K562 (cell line): ENCODE measurements at regions not wholly inside any gene's neighbourhood (a gene's known extent, or its start where the extent isn't known, plus 50 kb on each side); places are given as distances from the start of the nearest gene placed in this dataset.

ENCODE experiments used
- ATAC-seq: fragments of 200-7000 bp; cut with Tn5 transposase; 3 replicates; pipeline ENCODE4 v1.9.1; 2020; ENCODE audit warnings: moderate library complexity
- BruUV-seq: library from RNA; stranded (reverse); fragments of 400-500 nt; replicated peaks from 2 replicates; lab custom pipeline; 2021; lab: Mats Ljungman, UMichigan
- CTCF ChIA-PET: fragments of 300-600 bp; formaldehyde crosslinking; extraction: SDS; loops from one replicate; lab custom pipeline; 2021; ENCODE audit warnings: low intra/inter-chr PET ratio; lab: Yijun Ruan, JAX
- POLR2A ChIA-PET: fragments of 300-600, 350-650 bp; sonication (Branson Sonifier 250); formaldehyde crosslinking; extraction: SDS; loops from one replicate; lab custom pipeline; 2021; ENCODE audit warnings: antibody characterized with exemption, inconsistent platforms; lab: Yijun Ruan, JAX
- DNase-seq, 4 experiments: peaks; one replicate each; pipeline versions ENCODE4 v3.0.0 to v3.0.0-alpha.2; 2011 to 2018; ENCODE audit warnings: low spot score in 3 of 4, mixed read lengths in 3 of 4; ENCODE audit errors: extremely low read depth in 1 of 4
- FAIRE-seq: peaks from 2 replicates; lab custom pipeline; 2011; peaks lifted over from hg19 to GRCh38; lab: Jason Lieb, UNC
- H2AFZ ChIP-seq: 2 replicates; pipeline ENCODE4 v1.6.0; 2011; ENCODE audit warnings: low read depth, low read length, control low read depth, inconsistent platforms
- H3K27ac ChIP-seq: fragments of 200-600 bp; 3 replicates; pipeline ENCODE4 v1.8.0; 2011; ENCODE audit warnings: low read depth, mild to moderate bottlenecking, control low read depth, inconsistent platforms, low read length, moderate library complexity, mixed read lengths; ENCODE audit errors: extremely low read depth
- H3K27me3 ChIP-seq, 2 experiments: fragments of 300-600 bp in 1 of 2; 2 replicates in 1 of 2; 3 replicates in 1 of 2; pipeline versions ENCODE4 v1.6.0 to v1.8.0; 2011; ENCODE audit warnings: inconsistent platforms in 2 of 2, low read length in 2 of 2, mild to moderate bottlenecking in 1 of 2, mixed read lengths in 1 of 2, moderate library complexity in 1 of 2; ENCODE audit not compliant: control insufficient read depth in 2 of 2, insufficient read depth in 2 of 2
- H3K36me3 ChIP-seq: fragments of 300-600 bp; 3 replicates; pipeline ENCODE4 v1.8.0; 2011; ENCODE audit warnings: mild to moderate bottlenecking, low read length, inconsistent platforms; ENCODE audit not compliant: control insufficient read depth, insufficient read depth
- H3K4me1 ChIP-seq, 2 experiments: fragments of 200-600 bp in 1 of 2; replicated peaks in 1 of 2; 2 replicates in 1 of 2; 3 replicates in 1 of 2; pipeline versions ENCODE4 v1.5.1 to v1.8.0; 2011; ENCODE audit warnings: inconsistent platforms in 2 of 2, low read length in 2 of 2, mild to moderate bottlenecking in 1 of 2, mixed read lengths in 1 of 2, moderate library complexity in 1 of 2; ENCODE audit not compliant: control insufficient read depth in 2 of 2, insufficient read depth in 2 of 2
- H3K4me2 ChIP-seq: 2 replicates; pipeline ENCODE4 v1.6.1; 2011; ENCODE audit warnings: low read length, control low read depth, inconsistent platforms, mixed read lengths; ENCODE audit not compliant: insufficient read depth
- H3K4me3 ChIP-seq: fragments of 200-600 bp; sonication (generic), shearing (Covaris generic); 2 replicates; pipeline ENCODE4 v1.5.1; 2016; ENCODE audit warnings: control low read depth, inconsistent platforms
- H3K79me2 ChIP-seq: fragments of 200-600 bp; 3 replicates; pipeline ENCODE4 v1.8.0; 2011; ENCODE audit warnings: low read length, inconsistent platforms; ENCODE audit not compliant: control insufficient read depth, insufficient read depth
- H3K9ac ChIP-seq, 2 experiments: 2 replicates each; pipeline versions ENCODE4 v1.6.0 to v1.6.1; 2011; ENCODE audit warnings: low read depth in 2 of 2, low read length in 2 of 2, control low read depth in 1 of 2, inconsistent platforms in 1 of 2, mild to moderate bottlenecking in 1 of 2, mixed read lengths in 1 of 2; ENCODE audit not compliant: insufficient read depth in 1 of 2
- H3K9me1 ChIP-seq: one replicate; pipeline ENCODE4 v1.6.0; 2011; ENCODE audit warnings: inconsistent platforms, mild to moderate bottlenecking, low read length, moderate library complexity; ENCODE audit not compliant: control insufficient read depth, insufficient read depth
- H3K9me3 ChIP-seq: replicated peaks from 2 replicates; pipeline ENCODE4 v1.5.1; 2011; ENCODE audit warnings: low read depth, low read length, inconsistent platforms; ENCODE audit not compliant: control insufficient read depth, insufficient read depth
- H4K20me1 ChIP-seq: replicated peaks from 2 replicates; pipeline ENCODE4 v1.6.1; 2011; ENCODE audit warnings: low read length, inconsistent platforms, mixed read lengths; ENCODE audit not compliant: control insufficient read depth, insufficient read depth
- CEBPG ChIP-seq, 3 experiments: fragments of 200-800 bp in 1 of 3; sonication (Bioruptor generic) in 1 of 3; sonication (generic) in 1 of 3; formaldehyde crosslinking in 1 of 3; IDR thresholded peaks in 2 of 3; conservative IDR thresholded peaks in 1 of 3; 2 replicates each; pipeline versions ENCODE4 v1.6.1 to v1.8.0; 2016 to 2022; ENCODE audit warnings: missing compliant biosample characterization in 2 of 3, missing genetic modification characterization in 2 of 3, mild to moderate bottlenecking in 1 of 3, missing genetic modification reagents in 1 of 3
- FOXK2 ChIP-seq, 2 experiments: fragments of 450-650 bp; IDR thresholded peaks in 1 of 2; conservative IDR thresholded peaks in 1 of 2; 2 replicates each; pipeline ENCODE4 v1.6.1; 2016; ENCODE audit warnings: low read depth in 2 of 2, mild to moderate bottlenecking in 1 of 2
- HMGN3 ChIP-seq: IDR thresholded peaks from 2 replicates; pipeline ENCODE4 v1.6.1; 2011; ENCODE audit warnings: borderline replicate concordance, low read depth, mild to moderate bottlenecking, mixed read lengths, low read length; ENCODE audit not compliant: insufficient read length; ENCODE audit errors: extremely low read depth
- HNRNPH1 ChIP-seq: fragments of 200-400 bp; formaldehyde crosslinking; optimal IDR thresholded peaks from 2 replicates; pipeline ENCODE3; 2017; ENCODE audit warnings: low read depth, mild to moderate bottlenecking, low read length, moderate library complexity
- HNRNPUL1 ChIP-seq: fragments of 200-400 bp; formaldehyde crosslinking; IDR thresholded peaks from 2 replicates; pipeline ENCODE4 v1.6.1; 2017; ENCODE audit warnings: low read length
- MAFK ChIP-seq: IDR thresholded peaks from 2 replicates; pipeline ENCODE4 v1.6.1; 2011; ENCODE audit warnings: low read length, improper control_type of control experiment
- NR2C1 ChIP-seq, 2 experiments: fragments of 450-650 bp; IDR thresholded peaks; 2 replicates each; pipeline ENCODE4 v1.6.1; 2017; ENCODE audit warnings: mild to moderate bottlenecking in 2 of 2, antibody characterized with exemption in 1 of 2, inconsistent platforms in 1 of 2, missing compliant biosample characterization in 1 of 2, missing genetic modification characterization in 1 of 2
- PBX2 ChIP-seq, 2 experiments: IDR thresholded peaks in 1 of 2; conservative IDR thresholded peaks in 1 of 2; 2 replicates each; pipeline ENCODE4 v1.6.1; 2016; ENCODE audit warnings: low read depth in 2 of 2, mild to moderate bottlenecking in 1 of 2, missing compliant biosample characterization in 1 of 2, missing genetic modification characterization in 1 of 2, moderate library complexity in 1 of 2
- POLR2AphosphoS5 ChIP-seq: IDR thresholded peaks from 2 replicates; pipeline ENCODE4 v1.6.1; 2011; ENCODE audit warnings: mild to moderate bottlenecking, low read depth, low read length, moderate library complexity; ENCODE audit not compliant: control insufficient read depth, insufficient read depth
- SMARCB1 ChIP-seq: IDR thresholded peaks from 2 replicates; pipeline ENCODE4 v1.6.1; 2011; ENCODE audit warnings: improper control_type of control experiment, low read depth; ENCODE audit not compliant: insufficient read length
- SMARCE1 ChIP-seq: fragments of 450-650 bp; IDR thresholded peaks from 2 replicates; pipeline ENCODE4 v1.7.1; 2016; ENCODE audit warnings: mild to moderate bottlenecking
- ZNF316 ChIP-seq: fragments of 450-650 bp; IDR thresholded peaks from 2 replicates; pipeline ENCODE4 v1.6.1; 2016
- ZNF431 ChIP-seq: sonication (generic); formaldehyde crosslinking; IDR thresholded peaks from 2 replicates; pipeline ENCODE4 v1.8.0; 2022; ENCODE audit warnings: mild to moderate bottlenecking, missing genetic modification reagents
- ZNF696 ChIP-seq: fragments of 250-450 bp; sonication (Bioruptor Pico); conservative IDR thresholded peaks from 2 replicates; pipeline ENCODE4 v1.4.0; 2020; ENCODE audit warnings: mild to moderate bottlenecking, moderate library complexity
- WGBS: fragments of 100-300 bp; shearing (Covaris generic); methylation state at CpG from one replicate; pipeline ENCODE4 v1.1.6; 2016; ENCODE audit warnings: low coverage, mixed read lengths; ENCODE audit not compliant: insufficient coverage; ENCODE audit errors: missing lambda C conversion rate; 5-methylcytosine and 5-hydroxymethylcytosine counted together
- in situ Hi-C: fragments of 300-500 bp; cut with MboI; formaldehyde crosslinking; loops from 4 replicates; pipeline ENCODE4 v1.15.0; 2018; ENCODE audit warnings: inconsistent platforms, mixed read lengths
- intact Hi-C: fragments of 100-400 bp; cut with micrococcal nuclease; formaldehyde crosslinking; loops from 2 replicates; pipeline ENCODE4 v1.14.2; 2022

GRCh38 chr2:211141646-211142045, 585.2 kb downstream of the CPS1 start:
- FAIRE-seq (no peak), DNase-seq (no peak), ATAC-seq (no peak)
- no peaks in the 10 kb centered on the region for H3K36me3 ChIP-seq
- H3K9me1 ChIP-seq, result no peaks in the 10 kb centered on the region
- H3K9ac ChIP-seq, result no peak overlapping the region
- no peak overlapping the region for H3K4me2 ChIP-seq
- no peak overlapping the region for H3K27ac ChIP-seq
- intact Hi-C loops (no loop called here), in situ Hi-C loops (no loop called here)
- no peaks in the 10 kb centered on the region for H4K20me1 ChIP-seq
- H3K27me3 ChIP-seq, result no peaks in the 10 kb centered on the region
- TF ChIP-seq FOXK2 (conservative IDR thresholded peaks at IDR 0.05 in 1 of 2, IDR thresholded peaks at IDR 0.05 in 1 of 2; ENCODE audit: low read depth in 2 of 2) (no peak), HNRNPH1 (no peak), NR2C1 (IDR thresholded peaks at IDR 0.05) (no peak), NR2C1 (tag; IDR thresholded peaks at IDR 0.05) (no peak), ZNF431 (CRISPR knock-in tag) (no peak), POLR2AphosphoS5 (no peak)
- POLR2A ChIA-PET, result no interaction called here
- 5% methylated on average over 4 of the region's 4 CpGs for WGBS
- no peaks in the 10 kb centered on the region for H3K4me1 ChIP-seq
- no peaks in the 10 kb centered on the region for H3K79me2 ChIP-seq
- no peak overlapping the region for H3K4me3 ChIP-seq
- CTCF ChIA-PET, result no interaction called here
- no peaks in the 10 kb centered on the region for H3K9me3 ChIP-seq
- BruUV-seq, result no TSS peak
- no peak overlapping the region for H2AFZ ChIP-seq

- Histone ChIP-seq H3K4me1 (no peaks in the 10 kb centered on the region), H3K4me2 (no peak overlapping the region), H3K36me3 (no peaks in the 10 kb centered on the region), H3K27ac (no peak overlapping the region), H3K4me3 (no peak overlapping the region), H3K27me3 (no peaks in the 10 kb centered on the region), H3K9ac (no peak overlapping the region), H4K20me1 (no peaks in the 10 kb centered on the region), H3K9me3 (no peaks in the 10 kb centered on the region), H2AFZ (no peak overlapping the region), H3K9me1 (no peaks in the 10 kb centered on the region), H3K79me2 (no peaks in the 10 kb centered on the region)
- DNase-seq, result no peak
- FAIRE-seq, result no peak
- no peak for ATAC-seq
- BruUV-seq, result no TSS peak
- intact Hi-C loops (no loop called here), in situ Hi-C loops (no loop called here)
- CTCF ChIA-PET, result no interaction called here
- POLR2A ChIA-PET, result no interaction called here
- TF ChIP-seq PBX2 (CRISPR knock-in tag; IDR thresholded peaks at IDR 0.05; ENCODE audit: low read depth) (no peak), PBX2 (tag; conservative IDR thresholded peaks at IDR 0.05; ENCODE audit: low read depth) (no peak), FOXK2 (conservative IDR thresholded peaks at IDR 0.05 in 1 of 2, IDR thresholded peaks at IDR 0.05 in 1 of 2; ENCODE audit: low read depth in 2 of 2) (no peak), SMARCB1 (no peak), HNRNPUL1 (no peak), ZNF316 (peak; percentile 85), CEBPG (CRISPR knock-in tag; IDR thresholded peaks at IDR 0.05) (no peak), CEBPG (tag; conservative IDR thresholded peaks at IDR 0.05 in 1 of 2, IDR thresholded peaks at IDR 0.05 in 1 of 2) (no peak), MAFK (peak; percentile 56; the same call in 1 of the 2 replicates), HMGN3 (no peak), ZNF696 (CRISPR knock-in tag) (no peak), SMARCE1 (no peak)
Observed at GRCh38 chr2:211144078-211144477, 587.7 kb downstream of the CPS1 start.
